Nephron progenitor cell (in vitro differentiated cells): ENCODE measurements at regions not wholly inside any gene's neighbourhood (a gene's known extent, or its start where the extent isn't known, plus 50 kb on each side); places are given as distances from the start of the nearest gene placed in this dataset.

ENCODE experiments used
- DNase-seq: peaks from one replicate; pipeline ENCODE4 v3.0.0; 2021
- H3K27ac Mint-ChIP-seq: 2 replicates; pipeline ENCODE4 v1.8.0; 2021; ENCODE audit warnings: mild to moderate bottlenecking, moderate library complexity, mixed read lengths
- H3K27me3 Mint-ChIP-seq: 2 replicates; pipeline ENCODE4 v1.8.0; 2021; ENCODE audit warnings: mild to moderate bottlenecking, low read depth, mixed read lengths; ENCODE audit not compliant: poor library complexity
- H3K36me3 Mint-ChIP-seq: 2 replicates; pipeline ENCODE4 v1.8.0; 2021; ENCODE audit warnings: low read depth, mixed read lengths
- H3K4me1 Mint-ChIP-seq: 2 replicates; pipeline ENCODE4 v1.8.0; 2021; ENCODE audit warnings: mixed read lengths
- H3K4me3 Mint-ChIP-seq: 2 replicates; pipeline ENCODE4 v1.8.0; 2021; ENCODE audit warnings: mild to moderate bottlenecking, moderate library complexity, mixed read lengths
- H3K9me3 Mint-ChIP-seq: 2 replicates; pipeline ENCODE4 v1.8.0; 2021; ENCODE audit warnings: mild to moderate bottlenecking, moderate library complexity, mixed read lengths
- CTCF ChIP-seq: fragments of 200-600 bp; sonication (generic); IDR thresholded peaks from 2 replicates; pipeline ENCODE4 v1.5.0; 2021; ENCODE audit warnings: antibody characterized with exemption

- no peak for DNase-seq
- H3K27me3 Mint-ChIP-seq, result no peaks in the 10 kb centered on the region
- no peaks in the 10 kb centered on the region for H3K4me1 Mint-ChIP-seq
- H3K27ac Mint-ChIP-seq, result no peak overlapping the region
- no peak for TF ChIP-seq CTCF
- H3K4me3 Mint-ChIP-seq, result no peak overlapping the region
- no peaks in the 10 kb centered on the region for H3K36me3 Mint-ChIP-seq
- no peaks in the 10 kb centered on the region for H3K9me3 Mint-ChIP-seq
Measured at GRCh38 chr10:108411894-108412293, 1247.4 kb upstream of the SORCS1 start.

- no peak overlapping the region for H3K4me3 Mint-ChIP-seq
Measured at GRCh38 chr10:108411206-108411605, 1246.7 kb upstream of the SORCS1 start.

GRCh38 chr10:108410236-108410635, 1245.7 kb upstream of the SORCS1 start:
- Mint-ChIP-seq H3K27me3 (no peaks in the 10 kb centered on the region), H3K9me3 (no peaks in the 10 kb centered on the region), H3K4me1 (no peaks in the 10 kb centered on the region), H3K27ac (no peak overlapping the region), H3K36me3 (no peaks in the 10 kb centered on the region), H3K4me3 (no peak overlapping the region)
- no peak for TF ChIP-seq CTCF
- DNase-seq, result no peak

More at GRCh38 chr10:108411206-108411605, 1246.7 kb upstream of the SORCS1 start:
- Mint-ChIP-seq H3K36me3 (no peaks in the 10 kb centered on the region), H3K27me3 (no peaks in the 10 kb centered on the region), H3K4me1 (no peaks in the 10 kb centered on the region), H3K9me3 (no peaks in the 10 kb centered on the region), H3K27ac (no peak overlapping the region)
- no peak for DNase-seq
- TF ChIP-seq CTCF, result no peak

- Mint-ChIP-seq H3K4me3 (no peak overlapping the region), H3K4me1 (no peaks in the 10 kb centered on the region), H3K9me3 (no peaks in the 10 kb centered on the region), H3K36me3 (no peaks in the 10 kb centered on the region), H3K27me3 (no peaks in the 10 kb centered on the region), H3K27ac (no peak overlapping the region)
- no peak for TF ChIP-seq CTCF
- DNase-seq, result no peak
Measured at GRCh38 chr10:108409306-108409705, 1244.8 kb upstream of the SORCS1 start.

- Mint-ChIP-seq H3K4me3 (no peak overlapping the region), H3K27ac (no peak overlapping the region), H3K9me3 (no peaks in the 10 kb centered on the region), H3K27me3 (no peaks in the 10 kb centered on the region), H3K36me3 (no peaks in the 10 kb centered on the region), H3K4me1 (no peaks in the 10 kb centered on the region)
- TF ChIP-seq CTCF, result no peak
- DNase-seq, result no peak
Measured at GRCh38 chr10:108404155-108404554, 1239.6 kb upstream of the SORCS1 start.

GRCh38 chr10:108399465-108399864, 1235.0 kb upstream of the SORCS1 start:
- no peak for TF ChIP-seq CTCF
- Mint-ChIP-seq H3K4me1 (no peaks in the 10 kb centered on the region), H3K9me3 (no peaks in the 10 kb centered on the region), H3K4me3 (no peak overlapping the region), H3K27me3 (peaks cover 3% of the 10 kb centered on the region), H3K27ac (no peak overlapping the region), H3K36me3 (no peaks in the 10 kb centered on the region)
- no peak for DNase-seq
